Fibroblast of skin of scalp (primary cell): ENCODE measurements at regions not wholly inside any gene's neighbourhood (a gene's known extent, or its start where the extent isn't known, plus 50 kb on each side); places are given as distances from the start of the nearest gene placed in this dataset.

Experiments
- DNase-seq: peaks from one replicate; pipeline ENCODE4 v3.0.0-alpha.2; 2013

GRCh38 chr2:20150110-20150706 lies 74.7 kb downstream of the SDC1 start:
- no peak for DNase-seq

GRCh38 chr2:20149703-20150030 lies 75.3 kb downstream of the SDC1 start:
- DNase-seq, result no peak

- DNase-seq, result peak; percentile 81
Measured at GRCh38 chr2:20148923-20149702, 75.8 kb downstream of the SDC1 start.

- DNase-seq, result peak; percentile 52
Measured at GRCh38 chr2:20148426-20148922, 76.5 kb downstream of the SDC1 start.

- no peak for DNase-seq
Measured at GRCh38 chr2:20147351-20147750, 77.6 kb downstream of the SDC1 start.

GRCh38 chr2:20146401-20146800 lies 78.5 kb downstream of the SDC1 start:
- no peak for DNase-seq

- DNase-seq, result no peak
Measured at GRCh38 chr2:20145497-20146193, 79.3 kb downstream of the SDC1 start.

GRCh38 chr2:20144861-20145260 lies 80.1 kb downstream of the SDC1 start:
- no peak for DNase-seq

GRCh38 chr2:20144196-20144595 lies 80.7 kb downstream of the SDC1 start:
- no peak for DNase-seq

- DNase-seq, result peak; percentile 65
Measured at GRCh38 chr2:20143263-20143662, 81.7 kb downstream of the SDC1 start.

- DNase-seq, result no peak
Measured at GRCh38 chr2:20141806-20142205, 83.1 kb downstream of the SDC1 start.

- DNase-seq, result peak; percentile 92
Measured at GRCh38 chr2:20141056-20141762, 83.7 kb downstream of the SDC1 start.

- no peak for DNase-seq
Measured at GRCh38 chr2:20140321-20141055, 84.4 kb downstream of the SDC1 start.

- no peak for DNase-seq
Measured at GRCh38 chr2:20139407-20140172, 85.3 kb downstream of the SDC1 start.

GRCh38 chr2:20138696-20139095 lies 86.2 kb downstream of the SDC1 start:
- no peak for DNase-seq

- DNase-seq, result no peak
Measured at GRCh38 chr2:20137884-20138283, 86.5 kb upstream of the LAPTM4A start.

GRCh38 chr2:20137131-20137571 lies 85.7 kb upstream of the LAPTM4A start:
- no peak for DNase-seq

GRCh38 chr2:20136149-20136548 lies 84.7 kb upstream of the LAPTM4A start:
- DNase-seq, result no peak

GRCh38 chr2:20135631-20136050 lies 84.2 kb upstream of the LAPTM4A start:
- DNase-seq, result peak; percentile 70

- DNase-seq, result no peak
Measured at GRCh38 chr2:20132990-20133535, 81.6 kb upstream of the LAPTM4A start.
